ENCODE measurements at regions not wholly inside any gene's neighbourhood (a gene's known extent, or its start where the extent isn't known, plus 50 kb on each side); places are given as distances from the start of the nearest gene placed in this dataset.

- DNase-seq (ENCODE audit: low read depth): no peak
- no peak overlapping the region for H3K4me3 ChIP-seq (ENCODE audit: control insufficient read depth, low read depth, low read length)
- TF ChIP-seq, protein P1, sequence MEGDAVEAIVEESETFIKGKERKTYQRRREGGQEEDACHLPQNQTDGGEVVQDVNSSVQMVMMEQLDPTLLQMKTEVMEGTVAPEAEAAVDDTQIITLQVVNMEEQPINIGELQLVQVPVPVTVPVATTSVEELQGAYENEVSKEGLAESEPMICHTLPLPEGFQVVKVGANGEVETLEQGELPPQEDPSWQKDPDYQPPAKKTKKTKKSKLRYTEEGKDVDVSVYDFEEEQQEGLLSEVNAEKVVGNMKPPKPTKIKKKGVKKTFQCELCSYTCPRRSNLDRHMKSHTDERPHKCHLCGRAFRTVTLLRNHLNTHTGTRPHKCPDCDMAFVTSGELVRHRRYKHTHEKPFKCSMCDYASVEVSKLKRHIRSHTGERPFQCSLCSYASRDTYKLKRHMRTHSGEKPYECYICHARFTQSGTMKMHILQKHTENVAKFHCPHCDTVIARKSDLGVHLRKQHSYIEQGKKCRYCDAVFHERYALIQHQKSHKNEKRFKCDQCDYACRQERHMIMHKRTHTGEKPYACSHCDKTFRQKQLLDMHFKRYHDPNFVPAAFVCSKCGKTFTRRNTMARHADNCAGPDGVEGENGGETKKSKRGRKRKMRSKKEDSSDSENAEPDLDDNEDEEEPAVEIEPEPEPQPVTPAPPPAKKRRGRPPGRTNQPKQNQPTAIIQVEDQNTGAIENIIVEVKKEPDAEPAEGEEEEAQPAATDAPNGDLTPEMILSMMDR (IDR thresholded peaks at IDR 0.05; ENCODE audit: control insufficient read depth, insufficient read depth, low read depth, low read length, missing control alignments): no peak
These were observed 103.7 kb upstream of the ASIC2 start for GRCh38 chr17:33396818-33397217.

DNA sequence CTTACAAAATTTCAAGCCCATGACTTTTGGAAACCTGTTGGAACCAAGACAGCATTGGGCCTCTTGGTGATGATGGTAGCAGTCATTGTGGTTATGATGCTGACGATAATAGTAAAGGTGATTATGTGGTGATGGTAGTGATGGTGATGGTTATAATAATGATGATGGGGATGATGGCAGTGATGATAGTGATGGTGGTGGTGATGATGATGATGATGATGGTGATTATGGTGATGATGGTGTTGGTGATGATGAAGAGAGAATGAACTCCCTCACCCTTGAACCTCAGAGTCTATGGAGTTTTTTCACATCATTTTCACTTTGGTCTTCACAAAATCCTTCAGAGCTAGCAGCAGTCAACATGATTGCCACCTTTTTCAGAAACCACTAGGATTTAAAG is 105.3 kb upstream of the ASIC2 start:
- no peak for DNase-seq (ENCODE audit: low read depth)
- H3K4me3 ChIP-seq (ENCODE audit: control insufficient read depth, low read depth, low read length): no peak overlapping the region
- TF ChIP-seq, protein P1 (IDR thresholded peaks at IDR 0.05; ENCODE audit: control insufficient read depth, insufficient read depth, low read depth, low read length, missing control alignments): no peak

DNA sequence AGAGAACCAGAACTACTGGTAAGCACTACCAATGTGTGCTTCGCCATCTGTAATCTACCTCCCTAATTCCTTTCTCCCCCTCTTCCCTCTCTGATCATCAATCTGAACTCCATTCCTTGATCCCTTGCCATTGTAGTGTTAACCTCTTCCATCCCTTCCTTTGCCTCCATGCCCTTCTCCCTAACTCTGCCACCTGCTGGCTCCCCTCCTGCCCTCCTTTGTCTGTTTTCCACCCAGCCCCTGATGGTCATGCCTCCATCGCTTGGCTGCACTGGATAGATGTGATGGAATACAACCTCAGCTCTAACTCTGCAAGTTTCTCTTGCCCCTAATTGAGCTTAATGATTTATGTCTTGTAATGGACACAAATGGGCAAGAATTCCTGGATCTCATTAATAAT is 108.2 kb upstream of the ASIC2 start:
- TF ChIP-seq, protein P1 (IDR thresholded peaks at IDR 0.05; ENCODE audit: control insufficient read depth, insufficient read depth, low read depth, low read length, missing control alignments): no peak
- no peak overlapping the region for H3K4me3 ChIP-seq (ENCODE audit: control insufficient read depth, low read depth, low read length)
- DNase-seq (ENCODE audit: low read depth): no peak

GRCh38 chr17:33403194-33403593 is 110.1 kb upstream of the ASIC2 start:
- no peak for DNase-seq (ENCODE audit: low read depth)
- TF ChIP-seq, protein P1 (IDR thresholded peaks at IDR 0.05; ENCODE audit: control insufficient read depth, insufficient read depth, low read depth, low read length, missing control alignments): no peak
- H3K4me3 ChIP-seq (ENCODE audit: control insufficient read depth, low read depth, low read length): no peak overlapping the region

GRCh38 chr17:33404070-33404819 is 111.2 kb upstream of the ASIC2 start:
- TF ChIP-seq, protein P1 (IDR thresholded peaks at IDR 0.05; ENCODE audit: control insufficient read depth, insufficient read depth, low read depth, low read length, missing control alignments): no peak
- DNase-seq (ENCODE audit: low read depth): no peak
- H3K4me3 ChIP-seq (ENCODE audit: control insufficient read depth, low read depth, low read length): no peak overlapping the region

- TF ChIP-seq, protein P1 (IDR thresholded peaks at IDR 0.05; ENCODE audit: control insufficient read depth, insufficient read depth, low read depth, low read length, missing control alignments): no peak
- H3K4me3 ChIP-seq (ENCODE audit: control insufficient read depth, low read depth, low read length): no peak overlapping the region
- DNase-seq (ENCODE audit: low read depth): no peak
These were observed 123.0 kb upstream of the ASIC2 start for GRCh38 chr17:33416131-33416530.

Measured in AG09309 (cell line).